NOMO-1 treated with dmso at 0.1 percent for 144 hours (cell line): ENCODE measurements at regions not wholly inside any gene's neighbourhood (a gene's known extent, or its start where the extent isn't known, plus 50 kb on each side); places are given as distances from the start of the nearest gene placed in this dataset.
"Not testable (repeated sequence)": the region's sequence is repeated elsewhere in the genome, so short reads cannot be mapped to it uniquely, and the experiment has no call there.

Experiments used
- DNase-seq: peaks from one replicate; lab custom pipeline; 2025; ENCODE audit not compliant: unreplicated experiment; lab: John Stamatoyannopoulos, UW

- DNase-seq = no peak
These were observed 185.0 kb downstream of the ANKRD60 start for GRCh38 chr20:58043236-58044140.

- DNase-seq = no peak
These were observed 185.9 kb downstream of the ANKRD60 start for GRCh38 chr20:58042591-58042990.

- DNase-seq = no peak
These were observed 187.8 kb downstream of the ANKRD60 start for GRCh38 chr20:58040447-58041290.

GRCh38 chr20:58039274-58040092 lies 189.0 kb downstream of the ANKRD60 start:
- no peak for DNase-seq

- no peak for DNase-seq
These were observed 190.3 kb downstream of the ANKRD60 start for GRCh38 chr20:58038123-58038654.

- DNase-seq = no peak
These were observed 190.8 kb downstream of the ANKRD60 start for GRCh38 chr20:58037631-58038030.

GRCh38 chr20:58033026-58033536 lies 195.4 kb downstream of the ANKRD60 start:
- no peak for DNase-seq

GRCh38 chr20:58032599-58032998 lies 195.9 kb downstream of the ANKRD60 start:
- DNase-seq = no peak

GRCh38 chr20:58031350-58031749 lies 197.1 kb downstream of the ANKRD60 start:
- DNase-seq = not testable (repeated sequence)

- no peak for DNase-seq
These were observed 200.3 kb downstream of the ANKRD60 start for GRCh38 chr20:58028123-58028522.

GRCh38 chr20:58026361-58026760 lies 202.1 kb downstream of the ANKRD60 start:
- no peak for DNase-seq

GRCh38 chr20:58025233-58025632 lies 203.2 kb downstream of the ANKRD60 start:
- DNase-seq = no peak

GRCh38 chr20:58024241-58024721 lies 204.2 kb downstream of the ANKRD60 start:
- no peak for DNase-seq

GRCh38 chr20:58023781-58024180 lies 204.7 kb downstream of the ANKRD60 start:
- DNase-seq = no peak

GRCh38 chr20:58023346-58023745 lies 205.1 kb downstream of the ANKRD60 start:
- DNase-seq = no peak

- DNase-seq = no peak
These were observed 205.7 kb downstream of the ANKRD60 start for GRCh38 chr20:58022711-58023110.

GRCh38 chr20:58021481-58021880 lies 207.0 kb downstream of the ANKRD60 start:
- no peak for DNase-seq

GRCh38 chr20:58020656-58021454 lies 207.6 kb downstream of the ANKRD60 start:
- no peak for DNase-seq

GRCh38 chr20:58019850-58020625 lies 208.4 kb downstream of the ANKRD60 start:
- no peak for DNase-seq
